ENCODE measurements at regions not wholly inside any gene's neighbourhood (a gene's known extent, or its start where the extent isn't known, plus 50 kb on each side); places are given as distances from the start of the nearest gene placed in this dataset.

DNA sequence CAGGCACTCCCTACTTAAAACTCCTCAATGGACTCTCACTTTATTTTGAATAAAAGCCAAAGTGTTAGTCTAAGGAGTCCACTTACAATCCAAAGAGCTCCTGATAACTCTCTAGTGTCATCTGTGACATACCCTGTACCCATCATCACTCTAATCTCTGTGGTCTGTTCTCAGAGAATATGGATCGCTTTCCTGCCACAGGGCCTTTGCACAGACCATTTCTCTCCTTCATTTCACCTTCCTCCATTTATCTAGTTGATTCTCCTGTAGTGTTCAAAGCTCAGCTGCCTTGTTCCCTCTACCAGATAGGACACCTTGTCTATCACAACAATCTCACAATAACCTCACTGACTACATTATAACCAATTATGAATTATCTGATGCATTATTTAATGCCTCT lies 185.4 kb upstream of the KBTBD8 start:
- TF ChIP-seq, protein P1, sequence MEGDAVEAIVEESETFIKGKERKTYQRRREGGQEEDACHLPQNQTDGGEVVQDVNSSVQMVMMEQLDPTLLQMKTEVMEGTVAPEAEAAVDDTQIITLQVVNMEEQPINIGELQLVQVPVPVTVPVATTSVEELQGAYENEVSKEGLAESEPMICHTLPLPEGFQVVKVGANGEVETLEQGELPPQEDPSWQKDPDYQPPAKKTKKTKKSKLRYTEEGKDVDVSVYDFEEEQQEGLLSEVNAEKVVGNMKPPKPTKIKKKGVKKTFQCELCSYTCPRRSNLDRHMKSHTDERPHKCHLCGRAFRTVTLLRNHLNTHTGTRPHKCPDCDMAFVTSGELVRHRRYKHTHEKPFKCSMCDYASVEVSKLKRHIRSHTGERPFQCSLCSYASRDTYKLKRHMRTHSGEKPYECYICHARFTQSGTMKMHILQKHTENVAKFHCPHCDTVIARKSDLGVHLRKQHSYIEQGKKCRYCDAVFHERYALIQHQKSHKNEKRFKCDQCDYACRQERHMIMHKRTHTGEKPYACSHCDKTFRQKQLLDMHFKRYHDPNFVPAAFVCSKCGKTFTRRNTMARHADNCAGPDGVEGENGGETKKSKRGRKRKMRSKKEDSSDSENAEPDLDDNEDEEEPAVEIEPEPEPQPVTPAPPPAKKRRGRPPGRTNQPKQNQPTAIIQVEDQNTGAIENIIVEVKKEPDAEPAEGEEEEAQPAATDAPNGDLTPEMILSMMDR (IDR thresholded peaks at IDR 0.05): no peak
- H3K27me3 Mint-ChIP-seq (ENCODE audit: insufficient read depth): peaks cover 7% of the 10 kb centered on the region
- no peak overlapping the region for H3K27ac Mint-ChIP-seq
- peaks cover 8% of the 10 kb centered on the region for H3K4me1 Mint-ChIP-seq (ENCODE audit: low read depth)
- H3K36me3 Mint-ChIP-seq (ENCODE audit: low read depth): no peaks in the 10 kb centered on the region
- no peaks in the 10 kb centered on the region for H3K9me3 Mint-ChIP-seq
- DNase-seq: no peak
- no peak overlapping the region for H3K4me3 Mint-ChIP-seq

- no peaks in the 10 kb centered on the region for H3K9me3 Mint-ChIP-seq
- H3K27me3 Mint-ChIP-seq (ENCODE audit: insufficient read depth): peaks cover 6% of the 10 kb centered on the region
- H3K4me1 Mint-ChIP-seq (ENCODE audit: low read depth): peaks cover 8% of the 10 kb centered on the region
- no peak overlapping the region for H3K27ac Mint-ChIP-seq
- H3K4me3 Mint-ChIP-seq: no peak overlapping the region
- peak; percentile 56 for DNase-seq
- no peaks in the 10 kb centered on the region for H3K36me3 Mint-ChIP-seq (ENCODE audit: low read depth)
- TF ChIP-seq, protein P1 (IDR thresholded peaks at IDR 0.05): peak; percentile 86
Measured at GRCh38 chr3:66816090-66816761, 181.9 kb upstream of the KBTBD8 start.

GRCh38 chr3:66817951-66818557 lies 180.1 kb upstream of the KBTBD8 start:
- H3K4me1 Mint-ChIP-seq (ENCODE audit: low read depth): no peaks in the 10 kb centered on the region

GRCh38 chr3:66819993-66820501 lies 178.1 kb upstream of the KBTBD8 start:
- Mint-ChIP-seq H3K36me3 (ENCODE audit: low read depth) (no peaks in the 10 kb centered on the region), H3K4me1 (ENCODE audit: low read depth) (no peaks in the 10 kb centered on the region), H3K27ac (no peak overlapping the region), H3K4me3 (no peak overlapping the region), H3K27me3 (ENCODE audit: insufficient read depth) (peaks cover 9% of the 10 kb centered on the region), H3K9me3 (no peaks in the 10 kb centered on the region)
- TF ChIP-seq, protein P1 (IDR thresholded peaks at IDR 0.05): no peak
- DNase-seq: no peak

More at GRCh38 chr3:66817951-66818557, 180.1 kb upstream of the KBTBD8 start:
- no peak overlapping the region for H3K27ac Mint-ChIP-seq
- H3K27me3 Mint-ChIP-seq (ENCODE audit: insufficient read depth): peaks cover 6% of the 10 kb centered on the region
- no peaks in the 10 kb centered on the region for H3K36me3 Mint-ChIP-seq (ENCODE audit: low read depth)
- no peaks in the 10 kb centered on the region for H3K9me3 Mint-ChIP-seq
- H3K4me3 Mint-ChIP-seq: no peak overlapping the region
- TF ChIP-seq, protein P1 (IDR thresholded peaks at IDR 0.05): no peak
- DNase-seq: no peak

DNA sequence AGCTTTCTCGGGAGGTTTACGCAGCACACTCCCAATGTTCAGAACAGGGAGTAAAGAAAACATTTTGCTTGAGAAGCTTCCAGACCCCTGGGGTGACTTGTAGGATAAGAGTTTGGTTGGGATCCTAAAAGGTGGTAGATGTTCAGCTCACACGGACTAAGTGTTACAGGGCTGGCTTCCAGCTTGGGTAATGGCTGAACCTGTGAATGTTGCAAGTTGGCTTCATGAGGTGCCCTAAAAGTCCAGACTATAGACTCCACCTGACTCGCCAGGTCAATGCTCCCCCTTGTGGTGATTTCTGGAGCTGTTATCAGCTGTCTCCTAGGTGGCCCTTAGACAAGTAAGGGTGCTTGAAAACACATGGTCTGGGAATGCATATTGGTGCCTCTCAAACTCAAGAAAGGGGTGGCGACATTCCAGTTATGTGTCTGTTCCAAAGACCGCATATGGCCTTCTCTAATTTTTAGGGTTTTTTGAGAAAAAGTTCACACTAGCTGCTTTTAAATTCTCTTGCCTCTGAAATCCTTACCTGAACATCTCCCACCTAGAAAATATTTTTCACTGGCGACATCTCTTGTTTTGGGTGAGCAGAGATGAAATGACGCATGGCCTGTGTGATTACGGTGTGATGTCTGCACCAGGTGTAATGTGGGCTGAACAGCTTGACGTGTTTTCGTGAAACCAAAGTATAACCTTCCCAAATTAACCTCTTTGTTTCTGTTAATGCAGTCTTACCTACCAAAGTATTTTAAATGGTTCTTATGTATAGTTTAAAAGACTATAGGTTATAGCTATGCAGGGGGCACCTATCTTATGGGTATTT lies 175.7 kb upstream of the KBTBD8 start:
- Mint-ChIP-seq H3K4me3 (no peak overlapping the region), H3K36me3 (ENCODE audit: low read depth) (no peaks in the 10 kb centered on the region), H3K27ac (no peak overlapping the region), H3K4me1 (ENCODE audit: low read depth) (no peaks in the 10 kb centered on the region), H3K27me3 (ENCODE audit: insufficient read depth) (peaks cover 18% of the 10 kb centered on the region), H3K9me3 (no peaks in the 10 kb centered on the region)
- TF ChIP-seq, protein P1 (IDR thresholded peaks at IDR 0.05): peak; percentile 90
- DNase-seq: peak; percentile 50
